HG02870 (cell line): ENCODE measurements at regions not wholly inside any gene's neighbourhood (a gene's known extent, or its start where the extent isn't known, plus 50 kb on each side); places are given as distances from the start of the nearest gene placed in this dataset.
"Not testable (repeated sequence)": the region's sequence is repeated elsewhere in the genome, so short reads cannot be mapped to it uniquely, and the experiment has no call there.

ENCODE experiments used
- ATAC-seq: cut with Tn5 transposase; IDR thresholded peaks from one replicate; pipeline ENCODE4 v1.9.1; 2021; ENCODE audit warnings: mild to moderate bottlenecking, moderate library complexity; ENCODE audit not compliant: unreplicated experiment

DNA sequence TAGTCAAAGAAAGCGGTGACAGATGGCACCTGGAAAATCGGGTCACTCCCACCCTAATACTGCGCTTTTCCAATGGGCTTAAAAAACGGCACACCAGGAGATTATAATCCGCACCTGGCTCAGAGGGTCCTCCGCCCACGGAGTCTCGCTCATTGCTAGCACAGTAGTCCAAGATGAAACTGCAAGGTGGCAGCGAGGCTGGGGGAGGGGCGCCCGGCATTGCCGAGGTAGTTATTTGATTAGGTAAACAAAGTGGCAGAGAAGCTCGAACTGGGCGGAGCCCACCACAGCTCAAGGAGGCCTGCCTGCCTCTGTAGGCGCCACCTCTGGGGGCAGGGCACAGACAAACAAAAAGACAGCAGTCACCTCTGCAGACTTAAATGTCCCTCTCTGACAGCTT lies 521.1 kb downstream of the ETNK1 start:
- ATAC-seq = not testable (repeated sequence)

DNA sequence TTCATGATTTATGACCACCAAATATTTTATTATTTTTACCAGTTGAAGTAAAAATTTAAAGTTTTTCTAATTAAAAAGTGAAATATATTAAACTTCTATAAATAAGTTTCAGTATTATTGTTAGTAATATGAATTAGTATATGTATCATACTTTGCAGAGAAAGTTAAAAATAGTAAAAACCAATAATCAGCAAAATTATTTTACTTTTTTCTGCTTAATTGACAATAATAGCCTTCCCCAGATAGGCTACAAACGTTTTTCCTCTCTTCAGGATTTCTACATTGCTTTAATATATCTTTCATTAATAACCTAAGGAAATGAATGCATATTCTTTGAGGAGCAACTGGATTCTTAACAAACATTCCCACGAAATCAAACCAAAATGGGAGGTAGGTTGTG lies 543.5 kb downstream of the ETNK1 start:
- ATAC-seq = no peak

DNA sequence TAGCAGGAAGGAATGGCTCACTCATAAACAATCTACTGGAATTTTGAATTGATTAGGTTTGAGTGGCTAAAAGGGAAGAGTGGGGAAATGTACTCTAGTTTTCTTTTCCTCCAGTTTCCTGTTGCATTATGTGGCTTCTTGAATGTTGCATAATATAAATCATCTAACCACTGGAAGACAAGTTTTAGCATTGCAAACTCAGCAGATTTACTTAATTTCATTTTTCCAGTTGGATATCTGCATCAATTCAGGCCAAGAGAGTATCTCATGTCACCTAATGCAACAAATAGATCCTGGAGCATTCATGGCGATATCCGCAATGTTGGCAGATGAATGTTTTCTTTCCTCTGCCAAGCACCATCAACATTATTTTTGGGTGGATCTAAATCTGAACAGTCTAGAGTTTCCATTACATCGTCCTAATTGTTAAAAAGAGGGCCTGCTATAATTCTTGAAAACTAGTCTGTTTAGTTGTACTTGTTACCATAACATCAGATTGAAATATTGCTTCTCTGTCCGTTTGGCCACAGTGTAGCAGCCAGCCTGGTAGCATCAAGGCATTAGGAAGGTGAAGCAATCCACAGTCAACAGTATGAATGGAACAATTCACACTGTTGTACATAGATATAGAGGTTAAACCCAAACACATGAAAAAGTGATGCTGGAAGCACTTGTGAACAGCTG lies 544.2 kb downstream of the ETNK1 start:
- no peak for ATAC-seq

DNA sequence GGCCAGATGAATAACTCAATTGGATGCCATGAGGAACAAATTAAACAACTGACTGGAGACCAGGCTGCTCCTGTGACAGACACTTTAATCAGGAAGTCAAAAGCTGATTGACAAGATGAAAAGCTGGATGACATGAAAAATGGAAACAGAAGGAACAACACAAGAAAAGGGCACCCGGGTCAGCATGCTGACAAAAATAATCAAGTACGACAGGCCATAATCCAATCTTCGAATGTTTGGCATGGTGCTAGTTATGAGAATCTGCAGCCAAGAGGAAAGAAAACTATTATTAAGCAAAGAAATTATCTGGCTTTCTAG lies 544.7 kb downstream of the ETNK1 start:
- no peak for ATAC-seq

DNA sequence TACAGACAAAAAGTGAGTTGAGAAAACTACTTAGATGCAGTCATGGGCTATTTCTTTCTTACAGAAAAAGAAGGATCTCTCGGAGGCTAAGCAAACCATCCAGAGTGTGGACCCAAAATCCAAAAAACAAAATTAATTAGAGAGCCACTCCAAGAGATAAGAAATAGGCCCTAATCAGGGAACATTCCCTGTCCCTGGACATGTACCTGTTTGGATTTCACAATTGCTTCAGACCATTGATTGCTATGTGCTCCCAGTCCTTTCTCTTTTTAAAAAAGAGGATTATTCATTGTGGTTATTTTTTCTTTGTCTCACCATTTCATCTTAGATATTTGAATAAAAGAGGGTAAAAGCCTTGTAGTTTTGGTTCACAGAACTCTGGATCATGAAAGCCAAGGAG lies 549.9 kb downstream of the ETNK1 start:
- ATAC-seq = no peak

DNA sequence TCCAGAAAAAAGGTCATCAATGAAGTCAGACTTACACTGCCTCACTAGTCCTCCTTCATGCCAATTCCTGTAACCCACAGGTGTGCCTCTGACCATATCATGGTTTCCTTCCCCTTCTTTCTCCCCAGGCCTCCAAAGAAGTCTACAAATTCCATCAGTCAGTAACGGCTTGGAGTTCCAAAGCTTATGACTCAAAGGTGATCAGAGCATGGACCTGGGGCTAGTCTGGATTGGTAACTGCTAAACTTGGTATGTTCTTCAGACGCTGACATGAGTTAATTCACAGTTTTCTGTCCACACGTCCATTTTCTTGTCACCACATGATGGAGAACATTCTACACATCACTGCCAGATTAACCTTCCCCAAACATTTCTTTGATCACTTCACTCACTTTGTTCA lies 560.4 kb downstream of the ETNK1 start:
- ATAC-seq = no peak

DNA sequence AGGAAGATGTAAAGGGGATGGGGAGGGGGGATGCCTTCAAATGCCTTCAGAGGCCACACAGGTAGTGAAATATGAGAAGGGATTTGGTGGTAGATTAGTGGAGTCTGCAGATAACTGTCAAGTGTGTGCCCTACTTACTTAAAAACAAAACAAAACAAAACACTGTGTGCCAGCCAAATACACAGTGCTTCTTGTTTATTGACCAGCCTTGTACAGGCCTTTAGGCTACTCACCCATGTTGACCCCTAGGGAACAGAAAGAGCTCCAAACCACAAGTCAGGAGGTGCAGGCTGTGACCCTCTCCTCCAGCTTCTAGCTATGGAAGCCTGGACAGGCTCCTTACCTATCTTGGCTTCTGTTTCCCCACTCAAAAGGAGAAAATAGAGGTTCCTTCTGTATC lies 562.0 kb downstream of the ETNK1 start:
- ATAC-seq = no peak

DNA sequence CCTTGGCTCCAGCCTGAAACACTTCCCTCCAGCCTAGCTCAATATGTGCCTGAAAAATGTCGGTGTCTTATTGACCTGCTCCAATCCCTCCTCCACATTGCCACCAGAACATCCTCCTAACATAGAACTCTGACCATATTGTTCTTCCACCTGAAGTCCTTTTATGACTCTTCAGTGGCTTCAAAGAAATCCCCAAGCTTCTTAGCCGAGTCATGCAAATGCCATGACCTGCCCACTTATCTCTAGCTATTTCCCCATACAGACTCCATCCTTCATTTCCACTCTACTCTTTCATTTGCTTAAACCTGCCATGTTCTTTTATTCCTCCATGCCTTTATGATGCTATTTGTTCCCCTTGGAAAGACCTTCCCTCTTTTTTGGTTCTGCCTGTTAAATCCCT lies 568.6 kb downstream of the ETNK1 start:
- no peak for ATAC-seq

DNA sequence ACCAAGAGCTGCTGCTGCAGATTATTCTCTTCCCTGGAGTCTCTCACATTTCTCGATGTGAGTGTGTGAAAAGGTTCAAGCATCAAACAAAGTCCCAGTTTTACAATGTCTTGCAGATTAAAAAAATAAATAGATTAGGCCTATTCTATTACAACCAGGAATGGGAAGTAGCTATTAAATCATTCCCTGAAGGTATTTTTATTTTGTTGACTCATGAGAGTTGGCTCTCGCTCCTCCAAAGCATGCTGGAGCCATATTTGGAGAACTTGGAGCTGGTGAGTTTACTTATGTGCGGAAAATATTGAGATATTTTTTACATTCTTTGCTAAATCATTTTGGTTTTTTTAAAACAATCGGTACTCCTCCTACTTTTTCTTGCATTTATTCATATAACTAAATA lies 572.3 kb downstream of the ETNK1 start:
- no peak for ATAC-seq

DNA sequence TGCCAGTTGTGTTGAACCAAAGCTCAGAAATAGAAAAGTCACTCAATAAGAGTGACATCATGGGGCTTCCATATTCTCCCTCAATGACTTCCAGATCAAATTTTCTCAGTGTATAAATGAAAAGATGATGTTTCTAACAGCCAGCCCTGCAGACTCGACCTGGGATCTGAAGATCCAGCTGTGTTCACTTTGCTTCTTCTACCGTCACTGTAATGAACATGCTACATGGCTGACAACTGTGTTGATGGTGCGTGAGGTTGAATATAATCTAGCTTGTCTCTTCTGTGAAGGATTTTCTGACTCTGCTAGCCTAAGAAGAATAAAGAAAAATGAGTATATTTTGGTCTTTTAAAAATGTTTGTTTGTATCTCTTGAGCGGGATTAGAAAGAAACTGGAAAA lies 577.8 kb downstream of the ETNK1 start:
- ATAC-seq = no peak

DNA sequence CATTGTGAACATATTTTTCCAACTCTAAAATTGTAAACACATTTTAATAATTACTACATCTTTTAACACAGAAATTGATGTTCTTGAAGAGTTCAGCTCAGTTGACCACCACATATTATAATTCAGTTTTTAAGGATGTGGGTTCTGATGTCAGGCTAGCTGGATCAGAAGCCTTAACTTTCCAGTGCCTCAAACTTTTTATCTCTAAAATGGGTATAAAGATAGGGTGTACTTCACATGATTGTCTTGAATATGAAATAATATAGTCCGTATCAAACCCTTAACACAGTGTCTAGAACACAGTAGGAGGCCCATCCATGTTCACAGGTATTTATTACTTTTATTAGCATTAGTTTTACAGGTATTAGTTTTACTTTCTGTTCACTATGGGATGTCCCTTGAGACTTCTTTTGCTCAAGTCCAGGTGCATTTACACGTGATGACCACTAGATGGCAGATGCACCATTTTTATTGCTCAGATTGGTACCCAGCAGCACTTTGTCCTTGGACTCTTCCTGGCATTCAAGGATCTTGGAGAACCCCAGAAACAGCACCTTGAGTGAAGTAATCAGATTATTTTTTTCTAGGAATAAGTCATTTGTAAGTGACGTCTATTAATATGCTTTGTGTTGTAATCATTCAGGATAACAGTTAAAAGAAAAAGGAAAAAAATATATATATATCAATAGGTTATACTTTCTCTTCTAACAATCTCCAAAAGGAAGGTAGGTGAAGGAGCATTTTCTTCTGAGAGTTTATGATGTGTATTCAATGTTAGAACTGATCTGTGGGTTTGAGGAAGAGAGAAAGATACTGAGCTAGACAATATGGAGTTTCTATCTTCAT lies 580.2 kb downstream of the ETNK1 start:
- peak; percentile 82 for ATAC-seq

DNA sequence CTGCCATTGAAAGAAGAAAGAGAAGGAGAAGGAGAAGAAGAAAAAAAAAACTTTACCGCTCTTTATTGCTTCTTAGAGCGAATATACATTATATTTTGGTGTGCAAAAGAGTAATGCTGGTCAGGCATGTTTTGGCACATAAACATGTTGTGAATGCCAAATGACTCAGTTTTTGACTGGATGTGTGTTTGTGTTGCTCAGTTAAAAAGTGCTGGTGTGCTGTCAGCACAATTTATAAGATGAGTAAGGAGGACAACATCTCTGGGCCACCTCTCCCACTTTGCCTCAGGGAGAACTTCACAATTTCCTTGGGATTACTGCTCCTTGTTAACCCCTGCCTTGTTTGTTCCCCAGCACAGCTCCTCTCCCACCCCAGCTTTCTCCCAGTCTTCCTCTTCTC lies 584.8 kb downstream of the ETNK1 start:
- no peak for ATAC-seq

DNA sequence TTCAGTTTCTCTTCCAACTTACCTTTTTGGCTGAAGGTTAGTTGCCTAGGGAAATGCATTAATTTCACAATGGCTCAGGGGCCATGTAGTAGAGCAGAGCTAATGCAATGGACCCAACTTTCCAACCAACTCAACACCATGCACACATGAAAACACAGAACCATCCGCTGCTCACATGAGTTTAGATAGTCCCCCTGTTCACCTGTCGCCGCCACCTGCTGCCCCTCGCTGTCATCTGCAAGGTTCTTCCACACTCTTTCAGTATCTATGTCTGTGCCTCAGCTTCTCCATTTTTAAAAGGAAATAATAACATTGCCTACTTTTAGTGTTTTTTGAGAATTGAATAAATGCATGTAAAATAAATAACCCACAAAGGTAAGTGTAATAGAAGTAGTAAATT lies 585.6 kb downstream of the ETNK1 start:
- ATAC-seq = no peak

DNA sequence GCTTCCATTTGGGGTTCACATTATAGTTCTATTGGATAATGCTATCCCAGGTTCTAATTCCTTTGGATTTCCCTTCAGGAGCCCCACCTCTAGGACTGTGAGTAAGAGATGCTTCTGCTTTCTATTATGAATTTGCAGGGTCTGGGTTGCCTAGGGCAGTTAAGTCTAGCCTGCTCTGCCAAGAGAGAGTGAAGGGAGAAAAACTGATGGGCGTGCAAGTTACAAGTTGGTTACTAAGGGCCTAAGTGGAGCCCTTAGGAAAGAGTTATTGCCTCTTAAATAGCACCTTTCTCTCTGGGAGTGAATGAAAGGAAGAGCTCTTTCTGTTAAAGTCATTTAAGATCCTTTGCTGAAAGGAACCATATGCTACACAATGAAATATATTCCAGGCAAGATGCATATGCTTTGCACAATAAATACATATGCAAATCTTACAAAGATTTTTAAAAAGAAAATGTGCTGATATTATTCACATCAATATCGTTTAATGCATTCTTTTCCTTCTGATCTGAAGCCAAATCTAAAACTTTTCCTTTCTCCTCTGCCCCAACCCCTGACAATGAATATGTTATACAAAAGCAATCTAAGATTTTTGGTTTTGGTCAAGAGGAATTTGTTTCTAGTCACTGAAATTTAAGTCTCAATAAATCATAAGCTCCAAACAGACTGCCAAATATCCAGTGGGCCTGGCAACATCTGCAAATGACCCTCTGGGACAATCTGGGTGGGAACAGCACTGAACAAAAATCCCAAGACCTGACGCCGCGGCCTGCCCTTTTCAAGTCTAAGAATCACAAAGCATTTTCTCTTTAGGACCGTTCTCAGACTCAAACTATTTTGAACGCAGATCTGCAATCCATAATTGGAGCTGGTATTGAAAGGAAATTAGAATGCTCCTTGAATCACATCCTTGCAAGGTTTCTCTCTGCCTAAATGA lies 586.7 kb downstream of the ETNK1 start:
- no peak for ATAC-seq

DNA sequence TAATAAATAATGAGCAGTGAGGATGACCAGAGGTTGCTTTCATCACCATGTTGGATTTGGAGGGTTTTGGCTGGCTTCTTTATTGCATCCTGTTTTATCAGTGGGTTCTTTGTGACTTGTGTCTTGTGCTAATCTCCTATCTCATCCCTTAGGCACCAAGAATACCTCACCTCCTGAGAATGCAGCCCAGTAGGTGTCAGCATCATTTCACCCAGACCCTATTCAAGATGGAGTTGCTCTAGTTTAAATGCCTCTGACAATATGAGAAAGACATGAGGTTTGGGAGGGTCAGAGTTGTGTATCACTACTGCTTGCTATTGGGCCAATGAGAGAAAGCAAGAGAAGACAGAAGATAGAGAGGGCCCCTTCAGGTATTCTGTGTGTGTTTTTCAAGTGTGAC lies 592.2 kb downstream of the ETNK1 start:
- ATAC-seq = no peak

DNA sequence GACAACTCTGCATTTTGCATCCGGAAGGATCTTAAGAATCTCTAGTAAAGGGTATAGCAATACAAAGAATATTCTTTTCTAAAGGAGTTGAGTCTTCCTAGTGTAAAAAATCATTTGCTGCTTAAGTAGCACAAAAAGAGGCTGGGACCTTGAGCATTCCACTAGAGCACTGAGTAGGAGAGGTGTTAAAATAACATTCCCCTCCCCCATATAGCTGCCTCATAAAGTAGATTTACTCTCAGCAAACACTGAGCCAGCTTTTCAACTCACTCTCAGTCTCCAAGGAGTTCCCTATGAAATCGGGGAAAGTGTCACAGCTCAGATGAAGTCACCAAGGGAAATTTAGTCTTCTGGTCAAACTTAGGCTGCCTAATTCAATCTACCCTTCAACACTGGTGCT lies 592.7 kb downstream of the ETNK1 start:
- ATAC-seq = no peak

DNA sequence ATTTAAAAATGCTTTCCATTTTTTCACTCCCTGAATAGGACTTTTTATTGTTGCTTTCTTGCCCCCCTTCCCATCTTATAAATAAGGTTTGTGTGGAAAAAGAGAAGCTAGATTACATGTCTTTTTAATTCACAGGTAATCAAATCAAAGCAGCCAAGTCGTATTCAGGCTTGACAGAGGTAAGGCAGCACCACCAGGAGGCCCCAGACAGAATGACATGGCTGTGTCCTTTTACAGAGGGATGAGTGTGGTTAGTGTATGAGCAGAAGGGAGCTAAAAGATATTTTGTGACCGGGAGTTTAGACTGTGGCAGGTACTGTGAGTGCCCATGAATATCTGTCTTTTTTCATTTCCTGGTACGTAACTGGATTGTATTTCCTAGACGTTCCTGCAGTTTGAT lies 596.1 kb downstream of the ETNK1 start:
- ATAC-seq = no peak

DNA sequence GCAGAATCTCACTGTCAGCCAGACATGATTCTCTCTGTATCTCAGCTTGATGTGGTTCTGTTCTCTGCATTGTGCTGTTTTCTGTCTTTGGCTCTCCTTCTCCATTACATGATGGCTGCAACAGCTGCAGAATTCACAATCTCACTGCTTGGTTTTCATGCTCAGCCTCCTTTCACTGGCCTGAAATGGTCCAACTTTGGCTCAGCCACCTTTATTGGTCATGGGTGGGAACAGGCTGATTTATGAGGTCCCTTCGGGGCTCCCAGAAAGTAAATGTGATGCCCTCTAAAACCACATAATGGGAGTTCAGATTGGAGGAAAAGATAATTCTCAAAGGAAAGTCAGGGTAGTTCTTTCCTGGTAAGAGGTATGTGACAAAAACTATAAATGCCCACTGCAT lies 597.0 kb downstream of the ETNK1 start:
- ATAC-seq = no peak

DNA sequence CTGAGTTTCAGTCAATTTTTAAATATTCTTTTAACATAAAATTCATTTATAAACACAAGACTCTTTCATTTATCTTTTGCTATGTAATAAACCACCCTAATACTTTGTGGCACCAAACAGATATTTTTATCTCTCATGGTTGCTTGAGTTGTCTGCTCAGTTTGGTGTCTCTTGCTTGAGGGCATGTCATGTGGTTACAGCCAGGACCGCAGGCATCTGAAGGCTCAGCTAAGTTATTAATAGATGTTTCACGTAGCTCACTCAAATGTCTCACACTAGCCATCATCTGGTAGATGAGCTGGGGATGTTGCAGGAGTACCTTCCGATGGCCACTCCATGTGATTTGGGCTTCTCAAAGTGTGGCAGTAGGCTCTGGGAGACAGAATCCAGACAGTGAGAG lies 597.8 kb downstream of the ETNK1 start:
- ATAC-seq = no peak

DNA sequence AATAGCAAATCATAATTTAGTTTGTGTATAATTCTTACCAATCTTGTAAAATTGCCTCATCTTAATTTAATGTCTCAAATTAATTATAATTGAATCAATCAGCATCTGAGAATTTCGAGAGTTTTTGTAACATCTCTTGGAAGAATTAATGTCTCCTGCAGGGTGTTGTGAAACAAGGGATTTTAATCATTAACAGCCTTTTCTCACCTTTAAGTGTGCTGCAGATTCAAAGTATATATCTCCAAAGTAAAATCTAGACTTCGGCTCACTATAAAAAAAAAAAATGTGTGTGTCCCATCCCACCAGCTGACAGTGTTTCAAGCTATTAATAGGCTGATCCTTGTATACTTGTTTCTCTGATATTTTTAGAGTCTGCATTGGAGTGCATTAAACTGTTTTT lies 603.1 kb downstream of the ETNK1 start:
- ATAC-seq = no peak

DNA sequence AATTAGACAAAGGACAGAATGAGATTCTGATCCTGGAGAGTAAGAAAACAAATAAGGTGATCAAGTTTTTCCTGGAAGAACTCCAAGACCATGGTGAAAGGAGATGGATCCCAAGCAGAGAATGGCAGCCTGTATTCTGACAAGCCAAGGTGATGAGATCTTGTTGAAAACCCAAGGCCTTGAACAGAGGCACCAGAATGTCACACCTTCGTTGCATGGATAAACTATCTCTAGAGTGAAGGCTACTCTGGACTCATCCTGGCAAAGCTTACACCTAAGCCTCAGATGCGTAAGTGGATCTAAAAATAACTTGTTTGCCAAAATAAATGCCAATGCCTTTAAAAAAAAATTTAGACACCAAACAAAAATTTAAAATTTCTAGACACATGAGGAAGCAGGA lies 605.9 kb downstream of the ETNK1 start:
- no peak for ATAC-seq
